Middle frontal gyrus (tissue), 1 donor: ENCODE measurements at regions not wholly inside any gene's neighbourhood (a gene's known extent, or its start where the extent isn't known, plus 50 kb on each side); places are given as distances from the start of the nearest gene placed in this dataset.

ENCODE experiments used
- DNase-seq: peaks from one replicate; pipeline ENCODE4 v3.0.0-alpha.2; 2015; ENCODE audit warnings: low spot score; ENCODE audit errors: extremely low spot score

GRCh38 chr12:78580296-78580695 lies 284.3 kb upstream of the SYT1 start:
- no peak for DNase-seq

- no peak for DNase-seq
These were observed 279.9 kb upstream of the SYT1 start for GRCh38 chr12:78584695-78585094.

- DNase-seq, result no peak
These were observed 279.4 kb upstream of the SYT1 start for GRCh38 chr12:78585132-78585531.

GRCh38 chr12:78586790-78587189 lies 277.8 kb upstream of the SYT1 start:
- DNase-seq, result no peak

- DNase-seq, result no peak
These were observed 265.2 kb upstream of the SYT1 start for GRCh38 chr12:78599366-78599765.

- DNase-seq, result no peak
These were observed 264.0 kb upstream of the SYT1 start for GRCh38 chr12:78600541-78600940.

- no peak for DNase-seq
These were observed 253.1 kb upstream of the SYT1 start for GRCh38 chr12:78611504-78611903.

- no peak for DNase-seq
These were observed 252.4 kb upstream of the SYT1 start for GRCh38 chr12:78612190-78612589.

- DNase-seq, result no peak
These were observed 246.9 kb upstream of the SYT1 start for GRCh38 chr12:78617683-78618082.

GRCh38 chr12:78622529-78623195 lies 241.9 kb upstream of the SYT1 start:
- no peak for DNase-seq

GRCh38 chr12:78628491-78629100 lies 236.0 kb upstream of the SYT1 start:
- DNase-seq, result no peak

- DNase-seq, result no peak
These were observed 228.2 kb upstream of the SYT1 start for GRCh38 chr12:78636231-78636855.

GRCh38 chr12:78641837-78642423 lies 222.6 kb upstream of the SYT1 start:
- DNase-seq, result no peak

- no peak for DNase-seq
These were observed 218.6 kb upstream of the SYT1 start for GRCh38 chr12:78645956-78646355.

- DNase-seq, result no peak
These were observed 212.8 kb upstream of the SYT1 start for GRCh38 chr12:78651755-78652154.

- no peak for DNase-seq
These were observed 198.0 kb upstream of the SYT1 start for GRCh38 chr12:78666584-78666983.

GRCh38 chr12:78671295-78671694 lies 193.3 kb upstream of the SYT1 start:
- DNase-seq, result no peak

GRCh38 chr12:78672033-78672432 lies 192.5 kb upstream of the SYT1 start:
- no peak for DNase-seq

- DNase-seq, result no peak
These were observed 190.1 kb upstream of the SYT1 start for GRCh38 chr12:78674311-78675090.

GRCh38 chr12:78680596-78680995 lies 184.0 kb upstream of the SYT1 start:
- DNase-seq, result no peak

- DNase-seq, result no peak
These were observed 181.5 kb upstream of the SYT1 start for GRCh38 chr12:78683031-78683430.

GRCh38 chr12:78683626-78684025 lies 180.9 kb upstream of the SYT1 start:
- no peak for DNase-seq
